ENCODE measurements at regions not wholly inside any gene's neighbourhood (a gene's known extent, or its start where the extent isn't known, plus 50 kb on each side); places are given as distances from the start of the nearest gene placed in this dataset.
"Not testable (repeated sequence)": the region's sequence is repeated elsewhere in the genome, so short reads cannot be mapped to it uniquely, and the experiment has no call there.

DNA sequence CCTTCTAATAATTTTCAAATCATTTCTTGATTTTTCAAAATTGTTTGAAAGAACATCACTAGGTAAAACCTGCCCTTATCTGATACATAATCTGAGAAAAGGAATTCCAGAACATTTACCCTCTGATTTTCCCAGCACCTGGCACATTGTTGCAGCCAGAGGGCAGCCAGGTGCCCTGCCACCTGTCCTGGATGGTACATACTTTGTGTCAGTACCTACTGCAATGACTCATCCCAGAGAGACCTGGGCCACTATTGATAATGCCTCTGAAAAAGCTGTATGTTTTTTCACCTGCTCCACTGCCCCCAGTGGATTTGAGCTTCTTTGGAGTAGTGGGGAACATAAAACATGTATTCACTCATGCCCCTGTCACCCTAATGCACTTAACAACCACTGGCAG is 648.9 kb upstream of the GBE1 start:
- no peak for DNase-seq (ENCODE audit: low read depth)

DNA sequence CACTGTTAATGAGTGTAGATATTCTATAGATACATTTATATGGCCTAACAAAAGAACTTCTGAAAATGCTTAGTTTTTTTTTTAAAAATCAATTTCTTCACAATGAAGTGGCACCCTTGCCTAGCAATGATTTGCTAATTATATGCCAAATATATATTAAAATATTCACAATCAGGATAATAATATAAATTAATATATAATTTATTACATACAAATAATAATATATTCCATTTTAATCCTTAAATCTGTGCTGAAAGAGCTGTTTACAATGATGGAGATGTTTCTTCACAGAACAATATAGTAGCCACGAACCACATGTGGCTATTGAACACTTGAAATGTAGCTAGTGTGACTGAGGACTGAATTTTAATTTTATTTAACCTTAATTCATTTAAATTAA is 648.4 kb upstream of the GBE1 start:
- no peak for DNase-seq (ENCODE audit: low read depth)

DNA sequence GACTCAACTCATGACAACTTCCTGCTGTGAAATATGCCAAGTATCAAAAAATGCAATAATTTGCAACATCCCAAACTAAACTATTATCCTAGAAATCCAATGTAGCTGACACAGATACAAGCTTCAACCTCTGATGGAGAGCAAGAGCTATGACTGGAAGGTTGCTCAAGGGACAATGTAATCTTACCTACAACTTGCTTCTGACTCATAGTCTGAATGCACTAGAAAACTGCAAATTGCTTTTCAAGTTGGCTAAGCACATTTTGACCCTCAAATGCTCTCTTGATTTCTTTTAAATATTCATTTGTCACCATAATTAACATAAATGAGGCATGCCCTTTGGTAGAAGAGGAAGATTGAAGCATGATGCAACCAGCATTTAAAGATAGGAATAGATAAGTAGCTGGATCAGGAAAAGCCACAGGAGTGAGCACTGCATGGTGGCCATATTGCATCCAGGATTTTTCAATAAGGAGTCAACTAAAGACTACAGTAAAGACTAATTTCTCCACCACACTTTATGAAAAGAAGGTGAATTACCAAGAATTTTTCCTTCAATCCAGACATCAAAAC is 630.8 kb upstream of the GBE1 start:
- peak; percentile 15 for DNase-seq (ENCODE audit: low read depth)

DNA sequence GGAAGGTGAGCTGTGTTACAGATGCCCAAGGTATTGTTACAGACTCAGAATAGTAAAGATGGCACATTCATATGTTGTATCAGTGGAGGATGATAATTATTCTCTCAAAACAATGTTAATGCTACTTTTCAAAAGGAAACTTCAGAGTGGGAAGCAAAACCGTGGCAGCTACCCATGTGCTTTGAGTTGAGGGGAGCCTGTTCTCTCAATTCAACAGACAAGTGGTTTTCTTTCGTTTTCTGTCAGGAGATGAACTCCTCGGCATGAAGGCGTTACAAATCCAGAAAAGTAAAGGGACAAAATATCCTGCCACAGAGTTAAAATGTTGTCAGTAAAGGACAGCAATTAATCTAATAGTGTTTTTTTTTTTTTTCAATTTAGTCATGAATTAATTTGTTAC is 629.4 kb upstream of the GBE1 start:
- no peak for DNase-seq (ENCODE audit: low read depth)

DNA sequence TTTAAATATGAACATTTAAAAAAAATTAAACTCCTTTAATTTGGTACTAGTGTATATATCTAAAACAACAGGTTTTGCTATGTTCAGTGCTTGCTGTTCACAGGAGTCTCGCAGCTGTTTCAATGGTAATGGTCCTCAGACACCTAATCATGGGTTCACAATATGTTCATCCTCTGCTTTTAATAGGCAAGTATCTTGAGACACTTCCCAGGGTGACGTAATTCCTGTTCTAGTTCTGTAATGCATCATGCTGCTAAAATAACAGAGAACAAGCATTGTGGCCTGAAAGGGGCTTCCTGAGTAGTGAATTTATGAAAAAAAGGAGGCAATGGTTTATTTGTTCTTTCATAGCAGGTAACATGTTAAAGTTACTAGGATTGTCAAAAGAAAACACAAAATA is 625.2 kb upstream of the GBE1 start:
- peak; percentile 1 for DNase-seq (ENCODE audit: low read depth)

DNA sequence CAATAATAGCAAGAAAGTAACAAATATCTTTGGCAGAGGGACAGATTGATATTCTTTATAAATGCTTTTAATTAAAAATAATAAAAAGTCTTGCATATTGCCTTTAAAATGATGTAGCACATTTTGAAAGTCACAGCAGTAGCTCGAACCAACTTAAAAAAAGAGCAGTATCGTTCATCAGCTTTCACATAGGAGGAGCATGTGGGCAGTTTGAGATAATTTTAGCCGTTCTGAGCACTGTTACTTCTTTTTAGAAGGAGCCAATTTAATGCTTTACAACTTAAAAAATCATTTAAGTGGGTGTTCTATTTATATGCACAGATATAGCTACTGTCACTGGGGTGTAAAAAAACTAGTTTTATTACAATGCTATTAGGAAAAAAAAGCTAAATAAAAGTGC is 622.7 kb upstream of the GBE1 start:
- no peak for DNase-seq (ENCODE audit: low read depth)

DNA sequence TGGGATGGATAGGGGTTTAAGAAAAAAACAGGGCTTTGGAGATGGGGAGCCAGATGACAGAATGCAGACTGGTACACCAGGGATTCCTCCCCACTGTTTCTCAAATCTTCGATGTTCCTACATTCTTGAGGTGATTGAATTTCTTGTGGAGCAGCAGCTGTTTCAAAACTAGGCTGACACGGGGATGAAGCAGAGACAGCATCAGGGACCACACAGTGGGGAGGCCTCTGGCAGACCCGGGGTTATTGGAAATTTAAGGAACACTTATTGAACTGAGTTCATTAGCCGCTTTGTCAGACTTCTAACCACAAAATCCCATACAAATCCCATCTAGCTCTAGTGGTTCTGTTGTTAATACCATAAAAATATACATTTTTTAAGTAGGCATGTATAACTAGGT is 621.4 kb upstream of the GBE1 start:
- no peak for DNase-seq (ENCODE audit: low read depth)

DNA sequence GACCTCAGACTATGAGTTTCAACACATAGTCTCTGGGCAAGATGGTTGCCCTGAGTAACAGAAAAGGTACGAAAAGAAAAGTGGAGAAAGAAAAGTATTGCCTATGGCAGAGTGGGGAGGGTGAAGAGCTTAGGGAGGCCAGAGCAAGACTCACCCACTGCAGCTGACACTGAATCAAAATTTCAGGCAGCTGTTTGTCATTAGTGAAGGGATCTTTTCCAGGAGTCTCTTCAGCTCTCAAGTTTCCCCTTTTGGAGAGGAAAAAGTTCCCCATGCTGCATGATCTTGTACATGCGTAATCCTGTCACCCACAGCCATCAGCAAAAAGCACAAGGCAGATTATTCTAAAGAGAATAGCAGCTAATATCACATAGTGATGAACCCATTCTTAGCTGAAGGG is 616.9 kb upstream of the GBE1 start:
- no peak for DNase-seq (ENCODE audit: low read depth)

DNA sequence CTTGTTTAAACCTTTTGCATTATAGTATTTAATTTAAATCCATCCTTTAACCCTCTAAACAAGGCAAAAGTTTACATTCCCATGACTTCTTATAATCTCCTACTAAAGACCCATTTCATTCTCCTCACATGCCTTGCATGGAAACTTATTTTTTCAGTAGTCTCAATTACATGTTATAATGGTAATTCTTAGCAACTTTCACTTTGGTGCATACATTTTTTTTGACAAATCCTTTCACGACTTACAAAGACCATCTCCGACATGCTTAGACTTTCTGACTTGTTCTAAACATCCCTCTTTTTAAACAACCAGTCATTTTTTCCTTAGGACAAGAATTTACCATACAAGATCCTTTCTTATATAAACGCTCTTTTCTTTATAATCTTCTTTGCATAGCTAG is 615.4 kb upstream of the GBE1 start:
- DNase-seq (ENCODE audit: low read depth): no peak

DNA sequence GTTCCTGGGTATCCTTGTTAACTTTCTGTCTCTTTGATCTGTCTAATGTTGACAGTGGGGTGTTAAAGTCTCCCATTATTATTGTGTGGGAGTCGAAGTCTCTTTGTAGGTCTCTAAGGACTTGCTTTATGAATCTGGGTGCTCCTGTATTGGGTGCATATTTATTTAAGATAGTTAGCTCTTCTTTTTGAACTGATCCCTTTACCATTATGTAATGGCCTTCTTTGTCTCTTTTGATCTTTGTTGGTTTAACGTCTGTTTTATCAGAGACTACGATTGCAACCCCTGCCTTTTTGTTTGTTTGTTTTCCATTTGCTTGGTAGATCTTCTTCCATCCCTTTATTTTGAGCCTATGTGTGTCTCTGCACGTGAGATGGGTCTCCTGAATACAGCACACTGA is 612.4 kb upstream of the GBE1 start:
- DNase-seq (ENCODE audit: low read depth): not testable (repeated sequence)

DNA sequence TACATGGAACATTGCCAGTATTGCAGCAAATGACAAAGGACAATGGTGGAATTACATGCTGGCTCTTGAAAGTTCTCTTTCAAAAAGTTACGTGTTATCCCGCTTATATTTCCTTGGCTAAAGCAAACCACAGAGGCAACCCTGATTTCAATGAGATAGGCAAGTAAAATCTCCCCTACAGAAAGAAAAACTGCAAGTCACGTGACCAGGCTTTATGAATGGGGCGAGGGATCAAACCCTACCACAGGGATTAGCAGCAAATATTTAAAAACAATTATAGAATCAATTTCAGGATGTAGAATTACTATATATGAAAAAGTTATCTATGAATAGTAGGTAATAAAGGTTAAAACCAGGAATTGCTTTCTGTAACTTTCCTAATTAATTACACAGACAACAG is 603.4 kb upstream of the GBE1 start:
- no peak for DNase-seq (ENCODE audit: low read depth)

DNA sequence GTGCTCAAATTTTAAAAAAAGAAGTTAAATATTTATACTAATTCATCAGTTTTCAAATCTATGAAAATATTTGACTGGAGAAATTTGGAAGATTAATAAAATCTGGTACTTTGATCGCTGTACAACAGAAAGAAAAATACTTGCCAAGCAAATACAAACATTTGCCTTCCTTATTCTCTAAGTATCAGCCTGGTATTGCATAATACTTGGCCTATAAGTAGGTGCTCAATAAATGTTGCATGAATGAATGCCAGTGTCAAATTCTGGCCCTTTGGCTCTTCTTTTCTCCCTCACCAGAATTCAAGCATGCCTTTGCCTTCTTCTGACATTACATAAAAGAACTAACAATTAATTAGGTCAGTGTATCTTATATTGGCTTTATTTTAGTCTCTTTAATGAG is 601.7 kb upstream of the GBE1 start:
- no peak for DNase-seq (ENCODE audit: low read depth)

DNA sequence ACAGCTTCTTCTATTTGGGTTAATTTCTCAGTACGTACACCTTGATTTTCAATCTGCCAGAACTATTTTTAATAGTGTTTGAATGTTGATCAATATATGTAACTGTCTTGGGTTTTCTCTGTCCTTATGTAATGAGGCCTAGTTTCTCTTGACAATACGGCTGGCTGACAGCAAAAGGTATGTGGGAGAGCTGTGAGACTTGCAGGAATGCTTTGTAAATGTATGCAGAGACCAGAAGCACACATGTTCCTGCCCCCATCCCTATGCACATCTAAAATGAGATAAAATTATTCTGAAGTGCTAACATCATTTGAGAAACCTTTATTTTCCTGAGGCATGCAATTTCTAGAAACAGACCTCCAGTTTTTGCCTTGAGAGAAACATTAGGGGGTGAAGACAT is 593.8 kb upstream of the GBE1 start:
- no peak for DNase-seq (ENCODE audit: low read depth)

DNA sequence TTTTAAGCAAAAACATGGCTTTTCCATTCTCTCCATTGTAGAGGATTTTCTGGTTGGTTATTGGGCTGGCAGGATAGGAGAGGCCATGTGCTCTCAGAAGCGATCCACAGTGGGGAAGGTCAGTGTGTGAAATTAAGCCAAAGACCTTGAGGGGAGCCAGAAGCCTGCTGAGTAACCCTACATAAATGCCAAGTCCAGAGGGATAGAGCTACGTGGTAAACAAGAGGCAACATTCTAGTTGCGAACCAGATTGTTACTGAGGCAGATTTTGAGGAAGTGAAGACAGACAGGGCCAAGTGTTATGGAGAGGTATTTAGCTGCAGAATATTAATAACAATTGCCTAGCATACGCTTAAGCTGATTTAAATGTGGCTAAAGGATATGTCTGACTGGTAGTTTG is 592.8 kb upstream of the GBE1 start:
- DNase-seq (ENCODE audit: low read depth): peak; percentile 6

DNA sequence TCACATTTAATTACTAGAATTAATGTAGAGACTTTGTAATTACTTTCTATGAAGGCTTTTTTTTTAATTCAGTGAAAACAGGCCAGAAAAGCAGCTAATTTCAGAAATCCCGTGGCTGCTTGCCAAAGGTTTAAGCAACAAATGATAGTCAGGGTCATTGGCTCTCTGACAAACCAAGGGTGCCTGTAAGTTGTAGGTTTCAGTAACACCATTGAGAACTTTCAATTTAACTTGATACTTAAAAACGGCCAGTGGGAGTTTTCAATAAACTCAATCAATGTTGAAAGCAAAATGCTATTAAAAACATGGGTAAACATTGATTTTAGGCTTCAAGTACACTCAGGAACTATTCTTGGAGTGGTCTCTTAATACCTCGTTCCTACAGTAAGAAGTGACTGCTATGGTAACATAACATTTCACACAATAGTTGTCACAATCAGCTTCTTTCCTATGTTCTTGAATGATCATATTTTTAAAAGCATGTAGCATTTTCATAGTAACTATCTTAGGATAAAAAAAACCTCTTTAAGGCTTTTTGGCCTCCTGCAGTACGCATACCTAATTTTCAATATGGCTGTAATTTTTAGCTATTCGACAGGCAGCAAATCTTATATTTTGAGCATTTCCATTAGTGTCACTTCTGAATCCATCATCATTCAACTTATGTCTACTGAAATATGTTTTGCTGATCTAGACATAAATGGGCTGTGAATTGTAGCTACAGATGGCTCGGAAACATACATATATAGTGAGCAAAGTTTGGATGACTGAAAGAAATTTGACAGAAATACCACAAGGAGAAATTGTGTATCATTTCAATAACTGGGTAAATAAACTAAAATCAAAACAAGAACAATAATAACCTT is 592.1 kb upstream of the GBE1 start:
- DNase-seq (ENCODE audit: low read depth): peak; percentile 4

DNA sequence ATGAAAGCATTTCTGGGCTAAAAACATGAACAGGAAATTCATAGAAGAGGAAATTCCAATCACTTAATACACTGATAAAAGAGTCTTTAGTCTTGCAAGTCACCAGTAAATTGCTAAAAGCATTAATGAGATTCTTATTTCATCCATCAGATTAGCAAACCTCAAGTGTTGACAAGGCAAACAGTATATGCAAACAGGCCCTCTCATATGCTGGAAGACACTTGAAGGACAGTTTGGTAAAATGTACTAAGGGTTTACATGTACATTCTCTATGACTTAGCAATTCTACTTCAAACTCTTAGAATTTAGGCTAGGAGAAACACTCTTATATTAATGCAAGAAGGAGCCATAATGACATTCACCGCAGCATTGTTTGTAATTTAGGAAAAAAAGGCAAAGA is 586.1 kb upstream of the GBE1 start:
- DNase-seq (ENCODE audit: low read depth): no peak

DNA sequence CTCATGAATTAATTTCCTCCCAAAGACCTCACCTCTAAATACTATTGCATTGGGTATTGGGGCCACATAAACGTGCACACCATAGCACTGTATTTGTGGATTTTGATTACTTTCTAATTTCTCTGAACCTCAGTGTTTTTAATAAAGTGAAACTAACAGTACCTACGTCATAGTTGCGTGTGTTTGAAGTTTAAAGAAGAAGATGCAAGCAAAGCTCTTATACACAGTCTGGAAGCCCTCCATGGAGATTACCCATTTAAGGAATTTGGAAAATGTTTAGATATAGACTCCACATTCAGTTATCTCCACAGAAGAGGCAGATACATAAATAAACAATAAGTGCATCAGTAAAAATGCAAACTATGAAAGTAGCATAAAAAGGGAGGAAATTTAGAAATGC is 581.1 kb upstream of the GBE1 start:
- DNase-seq (ENCODE audit: low read depth): no peak

DNA sequence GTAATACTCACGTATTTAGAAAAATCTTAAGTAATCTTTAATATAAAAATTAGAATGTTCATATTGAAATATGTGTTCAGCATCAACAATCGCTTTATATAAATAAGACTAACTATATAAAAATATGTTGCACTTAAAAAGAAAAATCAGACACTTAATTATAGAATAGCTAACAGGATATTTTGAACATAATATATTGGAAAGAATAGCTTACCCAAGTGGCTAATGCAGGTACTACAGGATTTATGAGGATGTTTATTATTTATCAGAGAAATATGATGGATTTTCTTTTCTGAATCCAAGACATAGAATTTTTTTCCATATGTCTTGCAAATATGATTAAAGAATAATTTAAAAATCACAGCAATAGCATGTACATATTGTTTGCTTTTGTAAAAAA is 567.9 kb upstream of the GBE1 start:
- no peak for DNase-seq (ENCODE audit: low read depth)

DNA sequence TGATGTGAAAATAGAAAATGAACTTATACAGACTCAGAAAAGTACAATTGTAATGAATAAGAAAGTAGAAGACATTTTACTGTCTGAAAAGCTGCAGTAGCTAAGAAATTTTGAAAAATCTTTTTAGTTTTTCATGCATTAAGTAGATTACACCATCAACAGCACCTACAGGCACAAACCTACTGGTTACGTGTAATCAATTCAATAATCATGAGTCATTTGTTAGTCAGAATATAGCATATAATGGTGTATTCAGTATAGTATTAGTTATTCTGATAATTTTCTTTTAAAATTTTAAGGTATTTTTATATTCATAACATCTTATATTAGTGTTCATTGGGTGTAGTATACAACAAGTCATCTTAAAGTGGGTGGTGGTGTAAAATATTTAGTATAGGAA is 550.5 kb upstream of the GBE1 start:
- no peak for DNase-seq (ENCODE audit: low read depth)

DNA sequence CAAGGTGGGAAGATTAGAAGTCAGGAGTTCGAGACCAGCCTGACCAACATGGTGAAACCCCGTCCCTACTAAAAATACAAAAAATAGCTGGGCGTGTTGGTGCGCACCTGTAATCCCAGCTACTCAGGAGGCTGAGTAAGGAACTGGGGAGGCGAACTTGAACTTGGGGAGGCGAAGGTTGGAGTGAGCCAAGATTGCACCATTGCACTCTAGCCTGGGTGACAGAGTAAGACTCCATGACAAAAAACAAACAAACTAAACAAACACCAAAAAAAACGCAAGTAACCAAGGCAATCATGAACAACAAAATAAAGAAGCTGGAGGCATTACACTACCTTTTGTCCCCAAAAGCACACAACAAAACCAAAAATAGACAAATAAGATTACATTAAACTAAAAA is 547.3 kb upstream of the GBE1 start:
- no peak for DNase-seq (ENCODE audit: low read depth)

DNA sequence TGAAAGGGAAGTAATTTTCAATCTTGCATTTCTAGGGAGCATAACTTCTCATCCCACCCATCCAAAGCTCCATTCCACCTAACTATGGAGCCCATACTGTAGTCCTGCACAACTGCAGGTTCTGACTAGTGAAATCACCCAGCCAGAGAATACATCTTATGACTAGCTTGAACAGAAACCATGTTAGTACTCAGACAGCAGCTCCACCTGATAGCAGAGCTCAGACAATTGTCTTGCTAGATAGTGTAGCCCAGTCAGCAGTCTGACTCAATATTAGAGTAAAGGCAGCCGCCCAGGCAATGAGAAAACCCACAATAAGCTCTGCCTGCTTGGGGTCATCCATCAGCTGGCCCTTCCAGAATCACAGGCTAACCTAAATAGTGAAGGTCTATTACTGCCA is 544.7 kb upstream of the GBE1 start:
- no peak for DNase-seq (ENCODE audit: low read depth)

DNA sequence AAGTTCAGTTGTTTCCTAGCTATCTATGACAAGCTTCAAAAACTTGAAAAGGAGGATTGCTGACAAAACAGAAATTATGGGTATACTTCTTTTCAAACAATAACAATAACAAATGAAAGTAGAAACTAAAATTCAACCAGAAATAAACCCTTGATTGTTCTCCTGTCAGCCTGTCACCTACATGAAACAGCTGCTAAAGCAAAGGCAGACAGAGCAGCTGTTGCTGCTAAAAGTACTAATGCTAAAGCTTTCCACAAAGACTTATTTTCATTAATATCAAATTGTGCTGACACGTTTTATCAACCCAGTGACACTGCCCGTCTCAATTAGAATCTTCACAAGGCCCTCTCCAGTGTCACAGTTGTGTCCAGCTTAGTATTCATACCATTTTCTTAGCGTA is 533.2 kb upstream of the GBE1 start:
- no peak for DNase-seq (ENCODE audit: low read depth)

DNA sequence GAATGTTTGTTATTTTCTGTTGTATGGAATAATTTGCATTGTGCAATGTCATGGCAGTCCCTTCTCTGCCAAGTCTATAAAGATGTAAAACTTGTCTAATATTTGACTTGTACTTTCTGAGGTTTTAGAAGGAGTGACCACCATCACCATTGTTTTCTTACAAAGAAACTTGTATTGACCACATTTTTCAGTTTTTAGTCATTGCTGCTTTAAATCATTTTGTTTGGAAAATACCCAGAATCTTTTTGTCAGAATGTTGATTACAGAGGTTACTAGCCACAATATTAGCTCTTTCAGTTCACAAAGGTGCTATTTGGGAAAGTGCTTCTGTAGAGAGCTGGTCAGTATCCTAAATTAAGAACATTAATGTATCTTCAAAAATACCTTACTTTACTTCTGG is 532.4 kb upstream of the GBE1 start:
- peak; percentile 2 for DNase-seq (ENCODE audit: low read depth)

DNA sequence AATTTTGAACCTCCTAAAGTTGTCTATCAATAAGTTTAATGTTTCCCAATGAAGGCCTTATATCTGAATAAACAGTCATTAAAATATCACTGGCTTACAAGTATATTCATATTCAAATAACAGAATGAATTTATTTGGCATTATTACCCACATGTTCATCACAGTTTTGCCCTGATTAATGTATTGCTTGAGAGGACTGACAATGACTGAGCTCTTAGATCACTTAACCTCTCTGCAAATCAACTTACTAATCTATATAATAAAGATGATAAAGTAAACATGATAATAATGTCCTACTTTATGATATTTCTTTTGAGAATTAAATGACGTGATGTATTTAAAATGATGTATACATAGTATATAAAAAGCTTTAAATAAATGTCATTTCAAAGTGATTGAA is 532.0 kb upstream of the GBE1 start:
- DNase-seq (ENCODE audit: low read depth): no peak
